ENCODE measurements at regions not wholly inside any gene's neighbourhood (a gene's known extent, or its start where the extent isn't known, plus 50 kb on each side); places are given as distances from the start of the nearest gene placed in this dataset.

GRCh38 chr5:136712628-136713027, 347.3 kb upstream of the TRPC7 start:
- CTCF ChIA-PET, result interaction anchor here (0.7 kb wide), 1 partner anchor 27 kb away, joined by 3 read pairs; no protein-coding TSS in a partner anchor
- no peak overlapping the region for H3K4me3 ChIP-seq (ENCODE audit: low read depth, low read length)
- no peak overlapping the region for H3K27ac ChIP-seq (ENCODE audit: extremely low read depth, low read depth, low read length)
- POLR2A ChIA-PET, result no interaction called here
- H3K4me1 ChIP-seq (ENCODE audit: control insufficient read depth, insufficient read depth, low read length), result no peaks in the 10 kb centered on the region
- no peaks in the 10 kb centered on the region for H3K9me3 ChIP-seq (ENCODE audit: control insufficient read depth, insufficient read depth, low read depth, low read length)
- TF ChIP-seq KLF9 (tag by site-specific recombination; IDR thresholded peaks at IDR 0.05; ENCODE audit: low read depth) (no peak), ZNF175 (tag by site-specific recombination; IDR thresholded peaks at IDR 0.05) (no peak), OSR2 (tag by site-specific recombination; IDR thresholded peaks at IDR 0.05) (no peak), ZNF155 (tag by site-specific recombination; IDR thresholded peaks at IDR 0.05) (no peak), GLIS2 (tag by site-specific recombination; IDR thresholded peaks at IDR 0.05) (no peak), ZBTB48 (tag by site-specific recombination; IDR thresholded peaks at IDR 0.05) (no peak), HOXD13 (CRISPR knock-in tag; IDR thresholded peaks at IDR 0.05; ENCODE audit: borderline replicate concordance) (no peak), REST (tag by site-specific recombination; IDR thresholded peaks at IDR 0.05) (no peak), ZNF211 (tag by site-specific recombination; IDR thresholded peaks at IDR 0.05; ENCODE audit: low read depth) (no peak), ZNF350 (tag by site-specific recombination; IDR thresholded peaks at IDR 0.05) (no peak), ZNF645 (tag by site-specific recombination; IDR thresholded peaks at IDR 0.05) (no peak), ZBTB10 (tag by site-specific recombination; IDR thresholded peaks at IDR 0.05) (no peak), ZNF148 (tag by site-specific recombination; IDR thresholded peaks at IDR 0.05; ENCODE audit: borderline replicate concordance) (no peak), ZNF398 (tag by site-specific recombination; IDR thresholded peaks at IDR 0.05) (no peak), OVOL3 (tag by site-specific recombination; IDR thresholded peaks at IDR 0.05) (no peak), ZSCAN23 (tag by site-specific recombination; IDR thresholded peaks at IDR 0.05) (no peak), ZNF366 (tag by site-specific recombination; conservative IDR thresholded peaks at IDR 0.05) (no peak), ZNF701 (tag by site-specific recombination; IDR thresholded peaks at IDR 0.05) (no peak), ZNF248 (tag by site-specific recombination; IDR thresholded peaks at IDR 0.05) (no peak)
- no peaks in the 10 kb centered on the region for H3K36me3 ChIP-seq (ENCODE audit: control insufficient read depth in 2 of 2, insufficient read depth in 1 of 2, low read length in 2 of 2)

Measured in HEK293 (cell line).